Endothelial cell of umbilical vein (primary cell): ENCODE measurements at regions not wholly inside any gene's neighbourhood (a gene's known extent, or its start where the extent isn't known, plus 50 kb on each side); places are given as distances from the start of the nearest gene placed in this dataset.

ENCODE experiments used
- BruUV-seq: library from RNA; stranded (reverse); fragments of 400-500 nt; replicated peaks from 2 replicates; lab custom pipeline; 2021; lab: Mats Ljungman, UMichigan
- CTCF ChIA-PET: fragments of 300-600, 350-600 bp; sonication (Branson Sonifier 250); formaldehyde crosslinking; loops from one replicate; lab custom pipeline; 2021; ENCODE audit warnings: antibody characterized with exemption, inconsistent platforms; lab: Charles Lee
- POLR2A ChIA-PET: fragments of 300-600, 350-600 bp; sonication (Branson Sonifier 250); formaldehyde crosslinking; loops from one replicate; lab custom pipeline; 2021; ENCODE audit warnings: antibody characterized with exemption, inconsistent platforms; lab: Charles Lee
- DNase-seq: peaks from one replicate; pipeline ENCODE4 v3.0.0-alpha.2; 2011; ENCODE audit warnings: low read depth, low spot score
- FAIRE-seq: peaks from 2 replicates; lab custom pipeline; 2011; peaks lifted over from hg19 to GRCh38; lab: Jason Lieb, UNC
- H2AFZ ChIP-seq: 2 replicates; pipeline ENCODE4 v1.6.0; 2012; ENCODE audit warnings: low read depth, low read length, control low read depth, inconsistent platforms
- H3K27ac ChIP-seq: 2 replicates; pipeline ENCODE4 v1.5.1; 2011; ENCODE audit warnings: low read depth, mild to moderate bottlenecking, control low read depth, low read length, moderate library complexity; ENCODE audit not compliant: insufficient read depth
- H3K27me3 ChIP-seq, 2 experiments: 2 replicates each; pipeline versions ENCODE4 v1.6.0 to v1.6.1; 2011; ENCODE audit warnings: low read length in 2 of 2, mixed read lengths in 1 of 2; ENCODE audit not compliant: control insufficient read depth in 2 of 2, insufficient read depth in 2 of 2
- H3K36me3 ChIP-seq, 2 experiments: 2 replicates in 1 of 2; 3 replicates in 1 of 2; pipeline ENCODE4 v1.5.1; 2011; ENCODE audit warnings: low read length in 2 of 2, mild to moderate bottlenecking in 1 of 2, moderate library complexity in 1 of 2; ENCODE audit not compliant: control insufficient read depth in 2 of 2, insufficient read depth in 2 of 2; ENCODE audit errors: extremely low read depth in 1 of 2
- H3K4me1 ChIP-seq: 3 replicates; pipeline ENCODE4 v1.5.1; 2011; ENCODE audit warnings: mild to moderate bottlenecking, low read length; ENCODE audit not compliant: control insufficient read depth, insufficient read depth; ENCODE audit errors: extremely low read depth
- H3K4me2 ChIP-seq: 2 replicates; pipeline ENCODE4 v1.6.1; 2011; ENCODE audit warnings: low read length, control low read depth, mixed read lengths; ENCODE audit not compliant: insufficient read depth
- H3K4me3 ChIP-seq, 3 experiments: fragments of 200-600 bp in 1 of 3; sonication (generic), shearing (Covaris generic) in 1 of 3; replicated peaks in 1 of 3; 2 replicates each; pipeline ENCODE4 v1.5.1; 2011 to 2016; ENCODE audit warnings: control low read depth in 3 of 3, low read length in 3 of 3, mild to moderate bottlenecking in 2 of 3, inconsistent platforms in 1 of 3, low read depth in 1 of 3, moderate library complexity in 1 of 3; ENCODE audit not compliant: insufficient read depth in 1 of 3
- H3K79me2 ChIP-seq: 2 replicates; pipeline ENCODE4 v1.6.0; 2012; ENCODE audit warnings: low read length, inconsistent platforms; ENCODE audit not compliant: control insufficient read depth, insufficient read depth
- H3K9ac ChIP-seq: replicated peaks from 2 replicates; pipeline ENCODE3; 2011; ENCODE audit warnings: low read length, control low read depth; ENCODE audit not compliant: insufficient read depth; ENCODE audit errors: extremely low read depth
- H3K9me1 ChIP-seq: replicated peaks from 3 replicates; pipeline ENCODE4 v1.6.0; 2011; ENCODE audit warnings: mild to moderate bottlenecking, low read length; ENCODE audit not compliant: control insufficient read depth, insufficient read depth; ENCODE audit errors: extremely low read depth
- H3K9me3 ChIP-seq: replicated peaks from 2 replicates; pipeline ENCODE4 v1.5.1; 2012; ENCODE audit warnings: low read length, inconsistent platforms; ENCODE audit not compliant: control insufficient read depth, insufficient read depth
- H4K20me1 ChIP-seq: replicated peaks from 2 replicates; pipeline ENCODE3; 2011; ENCODE audit warnings: mild to moderate bottlenecking, low read length; ENCODE audit not compliant: control insufficient read depth, insufficient read depth; ENCODE audit errors: extremely low read depth
- EZH2 ChIP-seq: IDR thresholded peaks from 2 replicates; pipeline ENCODE4 v1.6.1; 2012; ENCODE audit warnings: borderline replicate concordance, low read depth, mild to moderate bottlenecking, moderate library complexity, low read length, inconsistent platforms; ENCODE audit not compliant: severe bottlenecking
- FOS ChIP-seq: IDR thresholded peaks from 2 replicates; pipeline ENCODE4 v1.6.1; 2011; ENCODE audit warnings: mild to moderate bottlenecking, low read length, moderate library complexity, borderline replicate concordance; ENCODE audit not compliant: insufficient read depth
- GATA2 ChIP-seq: IDR thresholded peaks from 2 replicates; pipeline ENCODE4 v1.7.0; 2011; ENCODE audit warnings: low read depth, mild to moderate bottlenecking, moderate library complexity, mixed read lengths, low read length; ENCODE audit not compliant: insufficient read length, insufficient read depth
- JUN ChIP-seq: IDR thresholded peaks from 2 replicates; pipeline ENCODE4 v1.6.1; 2011; ENCODE audit warnings: borderline replicate concordance, low read depth; ENCODE audit not compliant: insufficient read length, insufficient read depth
- MYC ChIP-seq: IDR thresholded peaks from one replicate; pipeline ENCODE4 v1.6.1; 2011; ENCODE audit warnings: mild to moderate bottlenecking, low read depth, low read length
- POLR2A ChIP-seq: IDR thresholded peaks from 2 replicates; pipeline ENCODE4 v1.6.1; 2012; ENCODE audit warnings: low read depth, mild to moderate bottlenecking, control low read depth, low read length
- POLR2AphosphoS5 ChIP-seq: IDR thresholded peaks from 2 replicates; pipeline ENCODE4 v1.6.1; 2012; ENCODE audit warnings: low read depth, mild to moderate bottlenecking, control low read depth, low read length, moderate library complexity; ENCODE audit not compliant: insufficient read depth
- dilution Hi-C: fragments of 300-500 bp; cut with MboI; formaldehyde crosslinking; loops from one replicate; pipeline ENCODE4 v1.15.0; 2019; ENCODE audit warnings: low sequenced_read_pairs; ENCODE audit not compliant: extremely low pct_ligation_motif_present
- intact Hi-C: fragments of 100-400 bp; cut with micrococcal nuclease; formaldehyde crosslinking; loops from one replicate; pipeline ENCODE4 v1.10.0; 2022
- TF ChIP-seq, protein P1 (sequence below): IDR thresholded peaks from 2 replicates; pipeline ENCODE4 v1.6.1; 2011; ENCODE audit not compliant: insufficient read depth, insufficient read length
- TF ChIP-seq, protein P2 (sequence below), 2 donors: IDR thresholded peaks; 1 replicate in 1 of 2; 2 replicates in 1 of 2; pipeline ENCODE4 v1.5.1; 2011; ENCODE audit warnings: low read length in 2 of 2, mild to moderate bottlenecking in 2 of 2, moderate library complexity in 2 of 2, control low read depth in 1 of 2, inconsistent platforms in 1 of 2, low read depth in 1 of 2; ENCODE audit not compliant: insufficient read depth in 1 of 2; ENCODE audit errors: extremely low read depth in 1 of 2

DNA sequence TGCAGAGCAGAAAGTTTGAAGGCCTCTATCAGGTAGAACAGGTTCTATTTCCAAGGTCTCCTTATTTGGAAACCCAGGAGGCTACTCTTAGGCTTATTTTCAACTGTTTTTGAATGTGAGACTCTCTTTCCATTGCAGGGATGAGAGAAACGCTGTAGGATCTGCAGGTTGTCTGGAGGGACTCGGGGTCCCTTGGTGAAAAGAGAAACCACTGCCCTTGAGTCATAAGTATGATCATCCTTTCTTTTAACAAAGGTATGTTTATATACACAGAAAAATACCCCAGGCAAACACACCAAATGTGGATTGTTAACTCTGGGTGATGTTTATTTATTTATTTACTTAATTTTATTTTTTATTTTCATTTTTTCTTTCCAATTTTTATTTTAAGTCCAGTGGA, 57.8 kb upstream of the MAX start:
- Histone ChIP-seq H3K36me3 (no peaks in the 10 kb centered on the region), H3K27ac (no peak overlapping the region), H2AFZ (no peak overlapping the region), H3K4me1 (no peaks in the 10 kb centered on the region), H3K27me3 (no peaks in the 10 kb centered on the region), H3K79me2 (no peaks in the 10 kb centered on the region), H3K4me3 (no peak overlapping the region), H3K9me1 (no peaks in the 10 kb centered on the region), H4K20me1 (no peaks in the 10 kb centered on the region), H3K4me2 (no peak overlapping the region), H3K9ac (no peak overlapping the region), H3K9me3 (no peaks in the 10 kb centered on the region)
- ChIA-PET POLR2A (no interaction called here), CTCF (no interaction called here)
- BruUV-seq, result no TSS peak
- intact Hi-C loops (loop anchor here (5.0 kb wide), 1 partner anchor 1197 kb away; no protein-coding TSS in a partner anchor), dilution Hi-C loops (no loop called here)
- TF ChIP-seq MYC, result no peak
- TF ChIP-seq POLR2AphosphoS5, result no peak
- no peak for TF ChIP-seq JUN
- TF ChIP-seq, protein P1, sequence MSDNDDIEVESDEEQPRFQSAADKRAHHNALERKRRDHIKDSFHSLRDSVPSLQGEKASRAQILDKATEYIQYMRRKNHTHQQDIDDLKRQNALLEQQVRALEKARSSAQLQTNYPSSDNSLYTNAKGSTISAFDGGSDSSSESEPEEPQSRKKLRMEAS, result no peak
- no peak for TF ChIP-seq FOS
- no peak for TF ChIP-seq GATA2
- no peak for TF ChIP-seq EZH2
- TF ChIP-seq, protein P2, sequence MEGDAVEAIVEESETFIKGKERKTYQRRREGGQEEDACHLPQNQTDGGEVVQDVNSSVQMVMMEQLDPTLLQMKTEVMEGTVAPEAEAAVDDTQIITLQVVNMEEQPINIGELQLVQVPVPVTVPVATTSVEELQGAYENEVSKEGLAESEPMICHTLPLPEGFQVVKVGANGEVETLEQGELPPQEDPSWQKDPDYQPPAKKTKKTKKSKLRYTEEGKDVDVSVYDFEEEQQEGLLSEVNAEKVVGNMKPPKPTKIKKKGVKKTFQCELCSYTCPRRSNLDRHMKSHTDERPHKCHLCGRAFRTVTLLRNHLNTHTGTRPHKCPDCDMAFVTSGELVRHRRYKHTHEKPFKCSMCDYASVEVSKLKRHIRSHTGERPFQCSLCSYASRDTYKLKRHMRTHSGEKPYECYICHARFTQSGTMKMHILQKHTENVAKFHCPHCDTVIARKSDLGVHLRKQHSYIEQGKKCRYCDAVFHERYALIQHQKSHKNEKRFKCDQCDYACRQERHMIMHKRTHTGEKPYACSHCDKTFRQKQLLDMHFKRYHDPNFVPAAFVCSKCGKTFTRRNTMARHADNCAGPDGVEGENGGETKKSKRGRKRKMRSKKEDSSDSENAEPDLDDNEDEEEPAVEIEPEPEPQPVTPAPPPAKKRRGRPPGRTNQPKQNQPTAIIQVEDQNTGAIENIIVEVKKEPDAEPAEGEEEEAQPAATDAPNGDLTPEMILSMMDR (IDR thresholded peaks at IDR 0.05; ENCODE audit: extremely low read depth in 1 of 2, insufficient read depth in 1 of 2, low read depth in 1 of 2, low read length in 2 of 2), result no peak
- no peak for TF ChIP-seq POLR2A
- DNase-seq, result no peak
- no peak for FAIRE-seq
